H1 (cell line): ENCODE measurements at regions not wholly inside any gene's neighbourhood (a gene's known extent, or its start where the extent isn't known, plus 50 kb on each side); places are given as distances from the start of the nearest gene placed in this dataset.

Experiments
- CEBPB ChIP-seq: IDR thresholded peaks from 2 replicates; pipeline ENCODE4 v1.6.1; 2012; ENCODE audit warnings: low read depth, low read length
- HDAC6 ChIP-seq: IDR thresholded peaks from one replicate; pipeline ENCODE4 v1.7.1; 2012; ENCODE audit warnings: low read depth, mild to moderate bottlenecking, inconsistent platforms, low read length, moderate library complexity
- SRF ChIP-seq: IDR thresholded peaks from 2 replicates; pipeline ENCODE4 v1.6.1; 2011; ENCODE audit warnings: mild to moderate bottlenecking, low read depth, low read length, moderate library complexity

DNA sequence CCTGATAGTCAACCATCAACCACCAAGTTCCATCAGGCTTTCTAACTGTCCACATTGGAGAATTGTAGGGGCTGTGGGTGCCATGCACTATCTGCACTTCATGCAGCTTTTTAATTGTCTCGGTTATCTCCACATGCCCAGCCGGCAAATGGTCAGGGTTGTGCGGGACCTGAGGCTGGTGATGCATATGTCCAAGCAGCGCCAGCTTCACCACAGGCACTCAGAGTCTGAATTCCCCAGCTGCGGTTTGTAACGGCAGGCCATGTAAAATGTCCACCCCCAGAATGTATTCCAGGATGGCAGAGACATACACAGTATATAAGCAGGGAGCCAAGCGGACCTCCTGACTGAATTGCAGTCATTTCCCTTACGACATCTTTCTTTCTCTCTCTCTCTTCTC lies 435.6 kb downstream of the DYNC2H1 start (continued):
- TF ChIP-seq HDAC6 (no peak), SRF (no peak), CEBPB (no peak)
